ENCODE measurements at regions not wholly inside any gene's neighbourhood (a gene's known extent, or its start where the extent isn't known, plus 50 kb on each side); places are given as distances from the start of the nearest gene placed in this dataset.
"Not testable (repeated sequence)": the region's sequence is repeated elsewhere in the genome, so short reads cannot be mapped to it uniquely, and the experiment has no call there.

DNA sequence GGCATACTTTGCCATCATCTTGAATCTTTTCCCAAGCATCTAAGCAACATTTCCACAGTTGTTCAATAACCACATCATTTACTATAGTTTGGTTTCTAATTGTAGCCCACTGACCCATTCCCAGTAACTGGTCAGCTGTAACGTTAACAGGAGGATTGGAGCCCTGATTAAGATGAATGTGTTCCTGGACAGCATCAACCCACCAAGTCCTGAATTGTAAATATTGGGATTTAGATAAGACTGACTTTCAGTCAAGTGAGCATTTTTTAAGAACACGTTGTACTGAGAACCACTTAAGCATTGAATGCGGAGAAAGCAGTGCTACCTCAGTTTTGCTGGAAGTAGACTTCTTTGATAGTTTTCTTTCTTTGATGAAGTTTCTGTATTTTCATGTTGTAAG lies 53.3 kb upstream of the ARL4D start:
- CTCF ChIA-PET: interaction anchor here (1.0 kb wide), 1 partner anchor 11 kb away, joined by 3 read pairs; no protein-coding TSS in a partner anchor
- DNase-seq (ENCODE audit: low read depth, low spot score); H3K27ac ChIP-seq (ENCODE audit: low read depth, low read length); POLR2A ChIA-PET; H3K4me3 ChIP-seq (ENCODE audit: low read depth, low read length); H3K27me3 ChIP-seq (ENCODE audit: control insufficient read depth, insufficient read depth, low read length): not testable (repeated sequence)
- H3K9me3 ChIP-seq (ENCODE audit: control insufficient read depth, insufficient read depth, low read length): peaks cover 39% of the 10 kb centered on the region

DNA sequence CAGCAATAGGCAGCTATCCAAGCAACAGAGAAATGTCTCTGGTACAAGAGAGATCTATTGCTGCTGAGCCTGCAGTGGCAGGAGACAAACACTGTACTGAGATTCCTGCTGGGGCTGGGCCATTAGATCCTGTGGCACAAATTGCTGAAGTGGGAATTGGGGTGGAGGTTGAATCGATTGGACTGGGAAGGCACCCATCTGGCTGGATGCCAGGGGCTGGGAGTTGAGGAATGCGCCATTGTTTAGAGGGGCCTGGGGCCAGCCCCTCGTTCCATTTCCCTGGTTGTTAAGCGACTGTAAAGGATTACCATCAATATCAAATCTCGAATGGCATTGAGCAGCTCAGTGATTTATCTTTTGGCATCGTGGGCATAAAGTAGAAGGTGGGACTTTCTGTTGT lies 54.1 kb upstream of the ARL4D start:
- ChIA-PET POLR2A (no interaction called here), CTCF (interaction anchor here (0.5 to 1.0 kb wide), 2 partner anchors 10 to 43 kb away, joined by 3 read pairs; no protein-coding TSS in a partner anchor)
- Histone ChIP-seq H3K4me3 (ENCODE audit: low read depth, low read length) (no peak overlapping the region), H3K9me3 (ENCODE audit: control insufficient read depth, insufficient read depth, low read length) (peaks cover 31% of the 10 kb centered on the region), H3K27me3 (ENCODE audit: control insufficient read depth, insufficient read depth, low read length) (no peaks in the 10 kb centered on the region), H3K27ac (ENCODE audit: low read depth, low read length) (no peak overlapping the region)
- TF ChIP-seq CTCF (IDR thresholded peaks at IDR 0.05; ENCODE audit: low read depth, low read length): no peak
- no peak for DNase-seq (ENCODE audit: low read depth, low spot score)

DNA sequence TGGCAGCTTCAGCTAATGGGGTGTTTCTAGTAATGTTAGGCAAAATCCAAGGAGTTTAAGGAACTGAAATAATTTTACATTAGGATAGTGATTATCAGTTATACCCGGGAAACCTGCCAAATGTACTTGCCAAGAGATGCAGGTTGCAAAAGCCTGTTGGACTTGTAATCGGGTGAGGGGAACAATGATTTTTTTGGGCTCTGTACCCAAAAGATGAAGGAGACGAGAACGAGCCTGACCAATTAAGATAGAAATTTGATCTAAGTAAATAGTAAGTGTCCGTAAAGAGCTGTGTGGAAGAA lies 56.3 kb upstream of the ARL4D start:
- no peaks in the 10 kb centered on the region for H3K27me3 ChIP-seq (ENCODE audit: control insufficient read depth, insufficient read depth, low read length)
- ChIA-PET CTCF (interaction anchor here (0.9 to 1.9 kb wide), 3 partner anchors 8 to 141 kb away, joined by 3 to 7 read pairs (median 5); partner anchors contain the start of gene DHX8), POLR2A (interaction anchor here (1.3 to 2.5 kb wide), 3 partner anchors 14 to 25 kb away, joined by 4 to 15 read pairs (median 4); no protein-coding TSS in a partner anchor)
- no peak overlapping the region for H3K27ac ChIP-seq (ENCODE audit: low read depth, low read length)
- peaks cover 11% of the 10 kb centered on the region for H3K9me3 ChIP-seq (ENCODE audit: control insufficient read depth, insufficient read depth, low read length)
- DNase-seq (ENCODE audit: low read depth, low spot score): no peak
- no peak overlapping the region for H3K4me3 ChIP-seq (ENCODE audit: low read depth, low read length)
- TF ChIP-seq CTCF (IDR thresholded peaks at IDR 0.05; ENCODE audit: low read depth, low read length): no peak

DNA sequence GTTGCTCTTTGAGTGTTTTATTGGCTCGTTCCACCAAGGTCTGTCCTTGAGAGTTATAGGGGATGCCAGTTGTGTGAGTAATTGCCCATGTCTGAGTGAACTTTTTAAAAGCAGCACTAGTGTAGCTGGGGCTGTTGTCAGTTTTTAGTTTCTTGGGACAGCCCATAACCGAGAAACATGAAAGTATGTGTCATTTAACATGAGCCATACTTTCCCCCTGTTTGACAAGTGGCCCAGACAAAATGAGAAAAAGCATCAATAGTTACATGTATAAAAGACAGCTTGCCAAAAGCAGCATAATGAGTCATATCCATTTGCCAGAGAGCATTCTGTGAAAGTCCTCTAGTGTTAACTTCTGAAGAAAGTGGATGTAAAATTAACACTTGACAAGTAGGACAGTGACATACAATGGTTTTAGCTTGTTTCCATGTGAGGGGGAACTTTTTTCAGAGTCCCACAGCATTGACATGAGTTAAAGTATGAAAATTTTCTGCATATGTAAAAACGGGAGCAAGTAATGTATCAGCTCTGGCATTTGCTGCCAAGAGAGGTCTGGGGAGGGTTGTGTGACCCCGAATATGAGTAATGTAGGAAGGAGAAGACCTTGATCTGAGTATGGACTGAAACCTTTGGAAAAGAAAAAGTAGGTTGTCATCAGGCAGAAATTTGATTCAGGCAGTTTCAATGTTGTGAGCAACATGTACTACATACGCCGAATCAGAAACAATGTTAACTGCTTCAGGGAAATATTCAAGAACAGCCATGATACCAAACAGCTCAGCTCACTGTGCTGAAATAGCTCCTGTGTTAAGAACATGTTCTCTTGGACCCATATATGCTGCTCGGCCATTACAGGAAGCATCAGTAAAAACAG lies 56.8 kb upstream of the ARL4D start:
- DNase-seq (ENCODE audit: low read depth, low spot score): no peak
- H3K9me3 ChIP-seq (ENCODE audit: control insufficient read depth, insufficient read depth, low read length): peaks cover 5% of the 10 kb centered on the region
- ChIA-PET POLR2A (interaction anchor here (1.3 to 2.5 kb wide), 3 partner anchors 15 to 26 kb away, joined by 4 to 15 read pairs (median 4); no protein-coding TSS in a partner anchor), CTCF (interaction anchor here (1.4 to 1.9 kb wide), 2 partner anchors 7 to 9 kb away, joined by 5 to 7 read pairs; no protein-coding TSS in a partner anchor)
- 0 out of 2 replicates have a peak overlapping the region, but pooled peaks have one; percentile 1 for H3K4me3 ChIP-seq (ENCODE audit: low read depth, low read length)
- no peaks in the 10 kb centered on the region for H3K27me3 ChIP-seq (ENCODE audit: control insufficient read depth, insufficient read depth, low read length)
- no peak for TF ChIP-seq CTCF (IDR thresholded peaks at IDR 0.05; ENCODE audit: low read depth, low read length)
- H3K27ac ChIP-seq (ENCODE audit: low read depth, low read length): no peak overlapping the region

DNA sequence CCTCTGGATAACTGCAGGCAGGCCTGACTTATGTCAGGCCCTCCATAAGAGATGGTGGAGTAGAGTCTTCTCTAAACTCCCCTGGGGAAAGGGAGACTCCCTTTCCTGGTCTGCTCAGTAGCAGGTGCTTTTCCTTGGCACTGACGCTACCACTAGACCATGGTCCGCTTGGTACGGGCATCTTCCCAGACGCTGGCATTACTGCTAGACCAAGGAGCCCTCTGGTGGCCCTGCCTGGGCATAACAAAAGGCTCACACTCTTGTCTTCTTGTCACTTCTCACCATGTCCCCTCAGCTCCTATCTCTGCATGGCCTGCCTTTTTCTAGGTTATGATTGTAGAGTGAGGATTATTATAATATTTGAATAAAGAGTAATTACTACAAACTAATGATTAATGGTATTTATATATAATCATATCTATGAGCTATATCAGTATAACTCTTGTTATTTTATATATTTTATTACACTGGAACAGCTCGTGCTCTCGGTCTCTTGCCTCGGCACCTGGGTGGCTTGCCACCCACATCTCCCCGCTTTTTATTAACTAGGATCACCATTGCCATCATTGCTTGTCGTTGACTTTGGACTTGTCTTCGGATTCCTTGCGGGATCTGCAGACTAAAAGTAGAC lies 59.8 kb upstream of the ARL4D start:
- Histone ChIP-seq H3K9me3 (ENCODE audit: control insufficient read depth, insufficient read depth, low read length) (no peaks in the 10 kb centered on the region), H3K27ac (ENCODE audit: low read depth, low read length) (no peak overlapping the region), H3K27me3 (ENCODE audit: control insufficient read depth, insufficient read depth, low read length) (no peaks in the 10 kb centered on the region), H3K4me3 (ENCODE audit: low read depth, low read length) (no peak overlapping the region)
- ChIA-PET POLR2A (interaction anchor here (1.2 kb wide), 1 partner anchor 22 kb away, joined by 3 read pairs; no protein-coding TSS in a partner anchor), CTCF (interaction anchor here (0.5 to 1.6 kb wide), 9 partner anchors 13 to 200 kb away, joined by 3 to 12 read pairs (median 4); no protein-coding TSS in a partner anchor)
- peak; percentile 77 for TF ChIP-seq CTCF (IDR thresholded peaks at IDR 0.05; ENCODE audit: low read depth, low read length)
- no peak for DNase-seq (ENCODE audit: low read depth, low spot score)

All from AG04450 (cell line).